ENCODE measurements at regions not wholly inside any gene's neighbourhood (a gene's known extent, or its start where the extent isn't known, plus 50 kb on each side); places are given as distances from the start of the nearest gene placed in this dataset.

GRCh38 chr18:7169601-7170000 is 52.0 kb upstream of the LAMA1 start:
- no peak for TF ChIP-seq CTCF (IDR thresholded peaks at IDR 0.05 in 4 of 5, conservative IDR thresholded peaks at IDR 0.05 in 1 of 5)
- TF ChIP-seq POLR2A (IDR thresholded peaks at IDR 0.05) = no peak
